ENCODE measurements at regions not wholly inside any gene's neighbourhood (a gene's known extent, or its start where the extent isn't known, plus 50 kb on each side); places are given as distances from the start of the nearest gene placed in this dataset.

DNA sequence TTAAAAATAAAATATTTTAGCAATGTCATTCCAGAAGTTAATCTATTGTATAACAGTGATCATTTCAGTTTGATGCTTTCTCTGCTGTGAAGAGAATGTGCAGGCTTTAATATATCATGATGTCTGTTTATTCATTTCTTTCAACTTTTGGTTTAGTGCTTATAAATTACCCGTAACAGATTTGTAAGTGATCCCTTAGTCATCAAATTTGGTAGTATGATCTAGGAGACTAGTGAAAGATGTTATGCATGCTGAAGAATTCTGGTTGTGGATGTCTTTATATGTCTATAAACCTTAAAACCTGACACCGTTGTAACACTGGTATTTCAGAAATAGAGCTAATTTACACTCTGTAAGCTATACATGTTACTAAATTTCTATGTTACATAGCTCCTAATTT lies 260.4 kb downstream of the CPS1 start:
- no peak for DNase-seq (ENCODE audit: low read depth)
- TF ChIP-seq, protein P1, sequence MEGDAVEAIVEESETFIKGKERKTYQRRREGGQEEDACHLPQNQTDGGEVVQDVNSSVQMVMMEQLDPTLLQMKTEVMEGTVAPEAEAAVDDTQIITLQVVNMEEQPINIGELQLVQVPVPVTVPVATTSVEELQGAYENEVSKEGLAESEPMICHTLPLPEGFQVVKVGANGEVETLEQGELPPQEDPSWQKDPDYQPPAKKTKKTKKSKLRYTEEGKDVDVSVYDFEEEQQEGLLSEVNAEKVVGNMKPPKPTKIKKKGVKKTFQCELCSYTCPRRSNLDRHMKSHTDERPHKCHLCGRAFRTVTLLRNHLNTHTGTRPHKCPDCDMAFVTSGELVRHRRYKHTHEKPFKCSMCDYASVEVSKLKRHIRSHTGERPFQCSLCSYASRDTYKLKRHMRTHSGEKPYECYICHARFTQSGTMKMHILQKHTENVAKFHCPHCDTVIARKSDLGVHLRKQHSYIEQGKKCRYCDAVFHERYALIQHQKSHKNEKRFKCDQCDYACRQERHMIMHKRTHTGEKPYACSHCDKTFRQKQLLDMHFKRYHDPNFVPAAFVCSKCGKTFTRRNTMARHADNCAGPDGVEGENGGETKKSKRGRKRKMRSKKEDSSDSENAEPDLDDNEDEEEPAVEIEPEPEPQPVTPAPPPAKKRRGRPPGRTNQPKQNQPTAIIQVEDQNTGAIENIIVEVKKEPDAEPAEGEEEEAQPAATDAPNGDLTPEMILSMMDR (IDR thresholded peaks at IDR 0.05; ENCODE audit: low read length, missing control alignments): no peak
- H3K4me3 ChIP-seq (replicated peaks; ENCODE audit: low read depth, low read length): no peak overlapping the region

DNA sequence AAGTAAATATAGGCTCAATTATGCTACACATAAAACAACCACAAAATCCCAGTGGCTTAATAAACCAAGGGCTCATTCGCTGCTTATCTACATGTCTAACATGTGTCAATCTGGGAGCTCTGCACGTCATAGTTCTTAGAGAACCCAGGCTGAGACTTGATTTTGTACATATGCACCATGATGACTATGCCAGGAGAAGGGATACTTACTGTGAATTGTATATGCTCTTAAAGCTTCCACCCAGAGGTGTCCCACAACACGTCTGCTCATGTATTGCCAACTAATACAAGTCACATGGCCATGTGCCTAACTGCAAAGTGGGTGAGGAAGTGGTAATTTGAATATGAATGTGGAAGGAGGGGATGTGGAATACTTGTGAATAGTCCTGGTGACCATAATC lies 262.1 kb downstream of the CPS1 start:
- TF ChIP-seq, protein P1 (IDR thresholded peaks at IDR 0.05; ENCODE audit: low read length, missing control alignments): no peak
- no peak overlapping the region for H3K4me3 ChIP-seq (replicated peaks; ENCODE audit: low read depth, low read length)
- no peak for DNase-seq (ENCODE audit: low read depth)

DNA sequence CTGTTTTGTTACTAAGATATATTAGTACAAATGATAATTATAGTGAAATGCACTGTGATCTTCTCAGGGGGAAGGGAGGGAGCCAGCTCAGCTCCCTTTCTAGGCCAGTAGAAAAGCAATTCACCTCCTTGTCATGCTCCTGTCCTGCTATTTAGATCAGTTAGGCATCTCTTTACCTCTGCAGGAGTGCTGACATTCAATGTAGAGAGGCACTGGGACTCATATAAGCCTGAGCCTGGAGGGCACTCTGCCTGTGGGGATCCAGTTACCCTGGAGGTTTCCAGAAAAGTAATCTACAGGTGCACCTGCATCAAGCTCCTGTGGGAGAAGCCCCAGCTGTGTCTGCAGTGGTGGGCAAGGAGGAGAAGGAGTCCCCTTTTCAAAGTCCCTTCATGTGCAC lies 277.0 kb downstream of the CPS1 start:
- TF ChIP-seq, protein P1 (IDR thresholded peaks at IDR 0.05; ENCODE audit: low read length, missing control alignments): no peak
- DNase-seq (ENCODE audit: low read depth): no peak
- no peak overlapping the region for H3K4me3 ChIP-seq (replicated peaks; ENCODE audit: low read depth, low read length)

- TF ChIP-seq, protein P1 (IDR thresholded peaks at IDR 0.05; ENCODE audit: low read length, missing control alignments): no peak
- no peak for DNase-seq (ENCODE audit: low read depth)
- no peak overlapping the region for H3K4me3 ChIP-seq (replicated peaks; ENCODE audit: low read depth, low read length)
These were observed 282.6 kb downstream of the CPS1 start for GRCh38 chr2:210839034-210839433.

DNA sequence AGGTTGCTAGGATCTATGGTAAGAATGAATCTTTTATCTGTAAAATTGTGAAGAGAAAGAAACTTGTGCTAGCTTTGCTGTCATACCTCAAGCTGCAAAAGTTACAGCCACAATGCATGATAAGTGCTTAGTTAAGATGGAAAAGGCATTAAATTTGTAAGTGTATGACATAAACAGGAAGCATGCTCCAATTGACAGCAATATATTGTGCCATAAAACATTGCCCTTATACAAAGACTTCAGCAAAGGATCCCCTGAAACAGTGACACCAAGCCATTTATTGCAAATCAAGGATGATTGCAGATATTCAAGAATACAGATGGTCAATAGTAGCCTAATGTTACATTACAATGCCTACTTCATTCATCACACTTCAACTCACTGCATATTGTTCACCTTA lies 283.1 kb downstream of the CPS1 start:
- DNase-seq (ENCODE audit: low read depth): no peak
- TF ChIP-seq, protein P1 (IDR thresholded peaks at IDR 0.05; ENCODE audit: low read length, missing control alignments): no peak
- H3K4me3 ChIP-seq (replicated peaks; ENCODE audit: low read depth, low read length): no peak overlapping the region

DNA sequence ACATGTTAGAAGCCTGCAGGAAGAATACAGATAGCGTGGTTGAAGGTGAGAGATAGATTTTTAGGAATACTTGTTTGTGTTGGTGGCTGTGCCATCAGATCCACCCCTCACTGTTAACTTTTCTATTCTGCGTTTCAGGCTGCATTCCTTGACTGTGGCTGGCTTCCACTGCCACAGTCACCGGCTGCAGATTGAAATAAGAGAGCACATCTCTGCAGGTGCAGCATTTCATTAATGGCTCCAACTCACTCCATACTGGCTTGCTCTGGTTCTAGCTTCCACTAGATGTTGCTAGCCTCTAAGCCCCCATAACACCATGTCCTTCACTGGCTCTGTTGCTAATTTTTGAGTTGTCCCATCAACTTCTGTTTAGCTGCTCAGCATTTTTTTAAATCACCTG lies 286.5 kb downstream of the CPS1 start:
- TF ChIP-seq, protein P1 (IDR thresholded peaks at IDR 0.05; ENCODE audit: low read length, missing control alignments): no peak
- H3K4me3 ChIP-seq (replicated peaks; ENCODE audit: low read depth, low read length): no peak overlapping the region
- no peak for DNase-seq (ENCODE audit: low read depth)

DNA sequence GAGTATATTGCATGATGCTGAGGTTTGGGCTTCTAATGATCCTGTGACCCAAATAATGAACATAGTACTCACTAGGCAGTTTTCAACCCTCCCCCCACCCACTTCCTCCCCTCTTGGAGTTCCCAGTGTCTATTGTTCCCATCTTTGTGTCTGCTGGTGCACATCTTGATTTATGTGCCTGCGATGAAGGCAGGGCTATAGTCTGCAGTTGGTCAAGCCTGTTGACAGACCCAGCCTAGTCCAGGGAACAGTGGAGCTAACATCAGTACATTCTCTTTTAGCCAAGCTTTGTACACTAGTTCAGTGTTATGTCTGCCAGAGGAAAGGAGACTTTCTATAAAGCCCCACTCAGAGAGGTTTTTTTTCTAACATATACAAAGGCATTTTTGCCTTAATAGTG lies 287.6 kb downstream of the CPS1 start:
- no peak for DNase-seq (ENCODE audit: low read depth)
- TF ChIP-seq, protein P1 (IDR thresholded peaks at IDR 0.05; ENCODE audit: low read length, missing control alignments): no peak
- no peak overlapping the region for H3K4me3 ChIP-seq (replicated peaks; ENCODE audit: low read depth, low read length)

All from fibroblast of pulmonary artery (primary cell).